ES-I3 (cell line): ENCODE measurements at regions not wholly inside any gene's neighbourhood (a gene's known extent, or its start where the extent isn't known, plus 50 kb on each side); places are given as distances from the start of the nearest gene placed in this dataset.
"Not testable (repeated sequence)": the region's sequence is repeated elsewhere in the genome, so short reads cannot be mapped to it uniquely, and the experiment has no call there.

Experiments
- H3K36me3 ChIP-seq: 2 replicates; pipeline ENCODE4 v1.6.1; 2013; ENCODE audit warnings: mild to moderate bottlenecking, low read length, control low read depth, moderate library complexity; ENCODE audit not compliant: insufficient read depth
- H3K4me1 ChIP-seq: 2 replicates; pipeline ENCODE4 v1.6.1; 2013; ENCODE audit warnings: mild to moderate bottlenecking, control low read depth, low read length; ENCODE audit not compliant: insufficient read depth
- H3K9ac ChIP-seq: 2 replicates; pipeline ENCODE4 v1.6.1; 2013; ENCODE audit warnings: low read depth, mild to moderate bottlenecking, low read length, moderate library complexity
- H3K9me3 ChIP-seq: 2 replicates; pipeline ENCODE4 v1.6.1; 2013; ENCODE audit warnings: mild to moderate bottlenecking, low read length, moderate library complexity; ENCODE audit not compliant: control insufficient read depth, insufficient read depth

DNA sequence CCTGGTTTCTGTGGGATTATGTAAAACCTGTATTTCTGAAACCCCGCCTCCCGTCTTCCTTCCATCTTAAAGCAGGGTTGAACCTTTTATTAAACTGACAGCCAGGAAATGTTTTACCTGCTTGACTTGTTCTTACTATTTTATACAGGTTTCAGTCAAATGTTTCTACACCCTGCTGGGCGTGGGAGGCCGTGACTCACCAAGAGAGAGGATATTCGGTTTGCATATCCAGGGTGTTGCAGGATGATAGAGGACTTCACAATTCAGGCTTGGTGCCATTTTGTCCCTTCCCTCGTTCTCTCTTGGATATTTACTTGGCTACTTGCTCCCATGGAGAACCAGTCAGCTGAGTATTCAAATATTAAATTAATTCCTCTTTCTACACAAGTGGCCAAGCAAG is 69.7 kb downstream of the ARF6 start:
- Histone ChIP-seq H3K9ac (no peak overlapping the region), H3K4me1 (no peaks in the 10 kb centered on the region; the same call in 1 of the 2 replicates), H3K36me3 (no peaks in the 10 kb centered on the region), H3K9me3 (no peaks in the 10 kb centered on the region)

DNA sequence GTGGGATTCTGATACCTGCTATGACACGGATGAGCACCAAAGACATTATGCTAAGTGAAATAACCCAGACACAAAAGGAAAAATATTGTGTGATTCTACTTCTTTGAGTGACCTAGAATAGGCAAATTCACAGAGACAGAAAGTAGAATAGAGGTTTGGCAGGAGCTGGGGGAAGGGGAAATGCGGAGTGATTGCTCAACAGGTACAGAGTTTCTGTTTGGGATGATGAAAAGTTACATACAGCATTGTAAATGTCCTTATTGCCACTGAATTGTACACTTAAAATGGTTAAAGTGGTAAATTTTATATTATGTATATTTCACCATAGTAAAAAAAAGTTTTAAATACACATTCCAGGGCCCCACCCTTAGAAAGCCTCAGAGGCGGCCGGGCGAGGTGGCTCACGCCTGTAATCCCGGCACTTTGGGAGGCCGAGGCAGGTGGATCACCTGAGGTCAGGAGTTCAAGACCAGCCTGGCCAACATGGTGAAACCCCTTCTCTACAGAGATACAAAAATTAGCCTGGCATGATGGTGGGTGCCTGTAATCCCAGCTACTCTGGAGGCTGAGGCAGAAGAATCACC is 72.3 kb downstream of the ARF6 start:
- H3K9ac ChIP-seq, H3K4me1 ChIP-seq, H3K9me3 ChIP-seq, H3K36me3 ChIP-seq: not testable (repeated sequence)

DNA sequence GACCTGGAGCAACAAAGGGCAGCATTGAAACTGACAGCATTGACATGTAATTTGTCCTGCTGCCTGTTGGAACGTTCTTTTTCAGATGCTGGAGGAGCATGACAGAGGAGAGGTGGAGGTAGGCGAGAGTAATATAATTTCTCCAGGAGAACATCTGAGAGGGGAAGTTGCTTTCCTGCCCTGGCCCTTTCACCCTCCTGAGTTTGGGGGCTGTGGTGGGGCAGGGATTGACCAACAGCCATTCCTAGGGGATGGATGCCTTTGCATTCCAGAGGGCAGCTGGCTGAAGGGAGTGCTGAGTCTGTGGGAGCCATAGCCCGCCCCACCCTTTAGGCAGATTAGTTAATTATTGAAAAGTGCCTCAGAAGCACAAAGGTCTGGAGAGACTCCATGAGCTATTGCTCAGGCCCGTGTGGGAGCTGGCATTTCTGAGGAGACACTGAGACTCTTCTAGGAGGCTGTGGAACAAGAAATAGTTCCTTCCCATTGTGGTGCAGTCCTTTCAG is 73.5 kb downstream of the ARF6 start:
- H3K36me3 ChIP-seq, result no peaks in the 10 kb centered on the region
- H3K4me1 ChIP-seq, result no peaks in the 10 kb centered on the region; the same call in 1 of the 2 replicates
- H3K9ac ChIP-seq, result no peak overlapping the region; the same call in 1 of the 2 replicates
- H3K9me3 ChIP-seq, result no peaks in the 10 kb centered on the region

DNA sequence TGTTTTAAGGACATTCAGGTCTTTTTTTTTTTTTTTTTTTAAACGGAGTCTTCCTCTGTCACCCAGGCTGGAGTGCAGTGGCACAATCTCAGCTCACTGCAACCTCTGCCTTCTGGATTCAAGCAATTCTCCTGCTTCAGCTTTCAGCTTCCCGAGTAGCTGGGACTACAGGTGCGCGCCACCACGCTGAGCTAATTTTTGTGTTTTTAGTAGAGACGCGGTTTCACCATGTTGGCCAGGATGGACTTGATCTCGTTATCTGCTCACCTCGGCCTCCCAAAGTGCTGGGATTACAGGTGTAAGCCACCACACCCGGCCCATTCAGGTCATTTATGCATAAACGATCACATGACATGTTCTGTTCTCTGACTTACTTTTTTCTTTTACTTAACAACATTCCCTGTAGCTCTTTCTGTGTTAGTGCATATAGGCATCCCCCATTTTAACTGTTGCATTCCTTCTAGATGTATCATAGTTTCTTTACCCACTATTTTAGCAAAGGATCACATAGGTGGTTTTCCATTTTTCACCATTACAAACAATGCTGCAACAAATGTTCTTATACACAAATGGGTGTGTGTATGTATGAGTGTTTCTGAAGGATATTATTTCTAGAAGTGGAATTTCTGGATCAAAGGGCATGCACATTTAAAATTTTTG is 74.2 kb downstream of the ARF6 start:
- Histone ChIP-seq H3K9me3 (no peaks in the 10 kb centered on the region), H3K9ac (no peak overlapping the region), H3K4me1 (peaks cover 2% of the 10 kb centered on the region)

DNA sequence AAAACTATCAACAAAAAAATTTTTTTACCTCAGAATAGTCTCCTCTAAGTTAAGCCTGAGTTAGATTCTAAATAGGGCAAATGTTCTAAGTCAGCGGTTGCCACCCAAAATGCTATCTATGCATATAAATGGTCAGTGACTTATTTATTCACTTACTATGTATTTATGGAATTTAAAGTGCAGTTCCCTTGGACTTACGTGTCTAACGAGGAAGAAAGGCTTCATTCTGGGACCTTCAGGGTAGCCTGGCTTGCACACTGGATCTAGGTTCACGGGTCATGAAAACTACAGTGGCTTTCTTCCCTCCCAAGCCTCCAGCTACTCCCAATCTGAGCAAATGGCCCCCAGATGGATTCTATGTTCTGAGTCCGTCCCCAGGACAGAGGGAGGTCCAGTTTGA is 77.1 kb downstream of the ARF6 start:
- Histone ChIP-seq H3K9me3 (no peaks in the 10 kb centered on the region), H3K9ac (no peak overlapping the region), H3K36me3 (no peaks in the 10 kb centered on the region), H3K4me1 (peaks cover 10% of the 10 kb centered on the region)

More for the DNA sequence above, 74.2 kb downstream of the ARF6 start:
- H3K36me3 ChIP-seq, result no peaks in the 10 kb centered on the region

DNA sequence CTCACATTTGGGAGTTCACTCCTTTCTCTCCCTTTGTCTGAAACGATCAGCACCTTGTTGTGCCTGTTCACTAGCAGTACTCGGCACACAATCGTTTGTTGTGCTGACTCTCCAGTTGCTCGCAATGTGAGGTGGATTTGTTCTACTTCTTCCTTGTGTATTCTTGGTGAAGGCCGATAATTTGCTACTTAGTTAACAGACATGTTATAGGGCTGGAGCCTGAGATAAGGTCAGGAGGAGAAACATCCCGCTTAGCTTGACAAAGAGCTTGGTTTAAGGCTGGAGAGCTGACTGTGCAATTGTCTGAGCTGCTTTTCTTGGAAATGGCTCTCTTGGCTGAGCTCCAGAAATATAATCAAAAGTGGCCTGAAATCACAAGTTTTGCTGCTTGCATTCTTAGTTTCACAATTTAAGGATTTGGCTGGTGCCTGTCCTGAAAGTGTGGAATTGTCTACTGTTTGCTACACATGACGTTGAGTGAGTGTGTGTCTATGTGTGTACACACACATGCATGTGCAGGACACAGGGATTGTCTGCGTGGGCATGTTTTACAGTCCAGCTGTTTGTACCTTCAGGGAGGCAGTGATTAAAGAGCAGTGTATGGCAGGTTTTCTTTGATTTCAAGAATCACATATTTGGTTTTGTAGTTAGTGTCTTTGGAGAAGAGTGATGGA is 77.7 kb downstream of the ARF6 start:
- H3K4me1 ChIP-seq, result peaks cover 10% of the 10 kb centered on the region

DNA sequence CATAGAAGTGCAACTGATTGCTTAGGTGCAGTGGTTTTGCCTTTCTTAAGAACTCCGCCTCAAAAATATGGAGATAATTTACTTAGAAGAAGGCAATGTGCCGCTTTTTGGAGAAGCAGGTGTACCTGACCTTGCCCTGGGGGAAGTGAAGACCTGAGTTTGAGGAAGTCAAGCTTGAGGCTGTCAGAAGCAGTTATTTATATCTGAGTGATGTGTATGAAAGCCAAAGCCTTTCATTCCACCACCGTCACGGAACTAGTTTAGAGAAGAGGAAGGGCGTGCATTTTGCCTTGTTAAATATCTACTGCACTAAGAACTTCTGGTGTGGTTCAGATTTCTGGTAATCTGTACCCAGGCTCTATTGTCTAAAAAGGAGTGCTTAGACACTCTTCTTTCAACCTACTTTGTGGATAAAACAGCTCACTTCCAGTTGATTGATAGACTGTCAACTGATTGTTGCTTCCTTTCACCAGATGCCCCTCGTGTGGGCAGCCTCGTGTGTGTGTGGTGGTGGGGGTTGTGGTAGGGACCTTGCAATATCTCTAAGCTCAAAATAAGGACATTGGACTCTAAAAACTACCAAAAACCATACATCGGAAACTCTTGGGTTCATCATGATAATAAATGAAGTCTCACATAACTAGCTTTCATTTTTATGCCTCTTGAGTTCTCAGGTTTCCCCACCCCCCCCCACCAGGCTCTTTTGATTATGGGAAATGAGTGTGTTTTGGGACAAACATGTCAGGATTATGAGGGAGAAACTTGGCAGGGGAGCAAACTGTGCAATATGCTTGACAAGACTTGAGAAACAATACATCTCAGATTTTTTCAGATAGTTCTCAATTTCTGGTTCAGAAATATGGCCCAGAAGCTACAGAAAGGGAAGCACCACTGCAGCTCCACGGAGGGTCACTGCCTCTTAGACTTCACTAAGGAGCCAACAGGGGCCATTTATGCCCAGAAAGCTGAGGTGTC is 78.6 kb downstream of the ARF6 start:
- Histone ChIP-seq H3K9me3 (no peaks in the 10 kb centered on the region), H3K36me3 (no peaks in the 10 kb centered on the region), H3K9ac (no peak overlapping the region), H3K4me1 (peaks cover 10% of the 10 kb centered on the region)

More for the DNA sequence above, 77.7 kb downstream of the ARF6 start:
- Histone ChIP-seq H3K36me3 (no peaks in the 10 kb centered on the region), H3K9me3 (no peaks in the 10 kb centered on the region), H3K9ac (no peak overlapping the region)

DNA sequence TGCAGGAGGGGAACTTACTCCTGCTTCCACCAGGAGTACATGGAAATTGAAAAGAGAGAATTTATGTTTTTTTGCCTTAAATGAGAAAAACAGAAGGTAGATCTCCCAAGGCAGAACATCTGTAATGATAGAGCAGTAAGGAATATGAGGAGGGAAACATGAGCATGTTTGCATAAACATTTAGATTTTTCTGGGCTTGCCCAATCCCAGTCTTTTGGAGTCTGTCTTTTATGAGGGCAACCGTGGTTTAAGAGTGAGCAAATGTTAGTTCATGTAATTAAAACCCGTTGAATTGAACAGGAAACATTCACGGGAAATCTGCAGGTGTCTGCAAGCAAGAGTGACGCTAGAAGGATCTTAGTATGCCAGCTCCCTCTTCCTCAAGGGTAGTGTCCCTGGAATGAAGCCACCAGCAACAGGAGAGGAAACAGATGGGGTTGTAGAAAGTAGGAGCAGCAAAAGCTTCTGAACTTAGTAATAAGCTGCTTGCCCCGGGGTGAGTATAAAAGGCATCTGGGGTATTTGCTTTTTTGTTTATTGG is 79.3 kb downstream of the ARF6 start:
- peaks cover 10% of the 10 kb centered on the region for H3K4me1 ChIP-seq
- H3K36me3 ChIP-seq, result no peaks in the 10 kb centered on the region
- no peaks in the 10 kb centered on the region for H3K9me3 ChIP-seq
- no peak overlapping the region for H3K9ac ChIP-seq

DNA sequence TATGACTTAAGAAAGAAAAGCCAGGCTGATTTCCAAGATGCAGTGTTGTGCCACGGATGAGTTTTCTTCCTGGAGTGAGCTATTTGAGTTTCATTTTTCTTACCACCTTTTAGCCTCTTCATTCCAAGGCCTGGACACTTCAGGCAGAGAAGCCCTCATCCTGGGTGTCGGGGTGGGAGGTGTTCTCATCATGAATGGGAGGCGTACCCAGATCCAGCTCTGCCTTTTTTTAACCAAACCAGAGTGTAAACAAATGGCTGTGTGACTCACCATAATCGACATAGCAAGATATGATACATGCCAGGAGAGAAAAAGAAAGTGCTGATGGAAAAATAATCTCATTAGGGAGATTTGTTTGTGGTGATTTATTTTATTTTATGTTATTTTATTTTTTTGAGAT is 79.9 kb downstream of the ARF6 start:
- Histone ChIP-seq H3K9ac (no peak overlapping the region), H3K4me1 (peaks cover 10% of the 10 kb centered on the region)

DNA sequence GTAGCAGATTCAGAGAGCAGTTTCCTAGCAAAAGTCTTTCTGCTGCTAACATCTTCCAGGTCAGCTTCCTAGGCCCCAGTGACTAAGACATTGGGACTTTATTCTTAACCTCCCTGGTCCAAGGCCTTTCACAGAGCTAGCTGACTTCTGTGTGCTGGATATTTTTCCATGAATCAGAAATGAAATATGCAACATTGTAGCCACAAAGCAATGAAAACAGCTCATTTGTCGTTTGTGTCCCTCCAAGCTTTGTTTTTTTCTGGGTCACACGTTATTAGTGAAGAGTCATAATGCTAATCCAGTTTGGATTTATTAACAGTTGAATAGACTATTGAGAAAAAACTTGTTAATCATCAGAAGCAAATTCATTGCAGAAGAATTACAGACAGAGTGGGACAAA is 82.4 kb downstream of the ARF6 start:
- H3K36me3 ChIP-seq, result no peaks in the 10 kb centered on the region
- peaks cover 10% of the 10 kb centered on the region for H3K4me1 ChIP-seq
- no peaks in the 10 kb centered on the region for H3K9me3 ChIP-seq
- no peak overlapping the region for H3K9ac ChIP-seq

More for the DNA sequence above, 79.9 kb downstream of the ARF6 start:
- Histone ChIP-seq H3K36me3 (no peaks in the 10 kb centered on the region), H3K9me3 (no peaks in the 10 kb centered on the region)

DNA sequence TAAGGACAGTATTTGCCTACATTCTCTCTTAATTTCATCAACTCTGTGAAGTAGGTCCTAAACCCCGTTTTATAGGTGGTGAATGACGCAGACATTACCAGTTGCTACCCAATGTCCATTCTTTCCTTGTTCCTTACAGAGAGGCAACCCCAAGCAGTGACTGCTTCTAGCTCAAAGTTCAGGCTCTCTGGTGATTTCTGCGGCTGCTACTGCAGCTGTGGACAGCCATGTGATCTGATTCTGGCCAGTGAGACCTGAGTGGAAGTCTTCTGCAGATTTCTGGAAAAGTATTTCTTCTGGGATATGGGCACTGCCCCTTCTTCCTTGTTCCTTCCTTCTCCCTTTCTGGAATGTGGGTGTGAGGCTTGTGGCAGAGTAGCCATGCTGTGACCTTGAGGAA is 82.9 kb downstream of the ARF6 start:
- no peak overlapping the region for H3K9ac ChIP-seq
- no peaks in the 10 kb centered on the region for H3K9me3 ChIP-seq
- H3K4me1 ChIP-seq, result peaks cover 10% of the 10 kb centered on the region
- H3K36me3 ChIP-seq, result no peaks in the 10 kb centered on the region

DNA sequence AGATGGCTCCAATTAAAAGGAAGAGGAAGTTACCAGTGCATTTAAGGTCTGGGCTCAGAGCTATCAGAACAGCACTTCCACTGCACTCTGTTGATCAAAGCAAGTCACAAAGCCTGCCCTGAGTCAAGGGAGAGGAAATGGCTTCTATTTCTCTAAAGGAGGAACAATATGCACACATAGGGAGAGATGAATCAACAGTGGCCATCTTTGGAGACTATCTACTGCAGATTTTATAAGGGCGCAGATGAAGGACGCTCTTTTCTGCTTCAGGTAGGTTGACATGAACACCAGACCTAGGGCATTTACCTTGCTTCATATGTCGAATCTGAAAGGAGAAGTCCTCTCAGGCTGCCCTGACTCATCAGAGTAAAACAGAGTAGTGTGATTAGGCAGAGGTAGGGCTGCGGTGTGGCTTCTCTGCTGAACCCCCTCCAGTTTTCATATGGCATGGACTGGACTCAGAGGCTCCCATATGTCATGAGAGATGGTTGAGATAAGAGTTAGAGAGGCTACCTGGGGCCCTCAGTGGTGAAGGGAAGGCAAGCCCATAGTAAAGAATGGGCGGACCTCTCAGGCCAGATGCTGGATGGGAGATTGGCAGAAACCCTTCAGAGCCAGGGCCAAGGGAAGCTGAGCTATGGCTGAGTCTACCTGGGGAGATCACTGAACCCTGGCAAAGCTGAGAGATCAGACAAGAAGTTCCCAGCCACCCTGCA is 84.4 kb downstream of the ARF6 start:
- Histone ChIP-seq H3K36me3 (no peaks in the 10 kb centered on the region), H3K9me3 (no peaks in the 10 kb centered on the region), H3K4me1 (peaks cover 6% of the 10 kb centered on the region), H3K9ac (no peak overlapping the region)

DNA sequence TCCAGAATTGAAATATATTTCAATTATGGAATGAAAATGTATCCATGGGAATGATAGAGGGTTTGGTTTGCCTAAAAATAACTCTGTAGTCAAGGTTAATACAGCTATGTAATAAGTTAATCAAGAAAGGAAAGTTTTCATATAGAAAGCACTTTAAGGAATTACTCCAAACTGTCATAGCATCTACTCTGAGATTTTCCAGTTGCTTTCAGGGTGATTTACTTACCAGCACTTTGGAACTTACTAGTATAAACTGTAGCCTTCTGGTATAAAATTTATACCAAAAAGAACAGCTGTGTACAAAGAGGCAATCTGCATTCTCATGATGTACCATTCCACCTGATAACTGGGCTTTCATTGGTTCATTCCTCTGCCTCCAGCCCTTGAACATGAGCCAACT is 87.1 kb downstream of the ARF6 start:
- H3K9me3 ChIP-seq, result no peaks in the 10 kb centered on the region
- no peaks in the 10 kb centered on the region for H3K36me3 ChIP-seq
- H3K4me1 ChIP-seq, result no peaks in the 10 kb centered on the region
- no peak overlapping the region for H3K9ac ChIP-seq
